ENCODE measurements at regions not wholly inside any gene's neighbourhood (a gene's known extent, or its start where the extent isn't known, plus 50 kb on each side); places are given as distances from the start of the nearest gene placed in this dataset.

GRCh38 chr19:34120141-34120540 is 52.2 kb upstream of the LSM14A start:
- no peak for DNase-seq

DNA sequence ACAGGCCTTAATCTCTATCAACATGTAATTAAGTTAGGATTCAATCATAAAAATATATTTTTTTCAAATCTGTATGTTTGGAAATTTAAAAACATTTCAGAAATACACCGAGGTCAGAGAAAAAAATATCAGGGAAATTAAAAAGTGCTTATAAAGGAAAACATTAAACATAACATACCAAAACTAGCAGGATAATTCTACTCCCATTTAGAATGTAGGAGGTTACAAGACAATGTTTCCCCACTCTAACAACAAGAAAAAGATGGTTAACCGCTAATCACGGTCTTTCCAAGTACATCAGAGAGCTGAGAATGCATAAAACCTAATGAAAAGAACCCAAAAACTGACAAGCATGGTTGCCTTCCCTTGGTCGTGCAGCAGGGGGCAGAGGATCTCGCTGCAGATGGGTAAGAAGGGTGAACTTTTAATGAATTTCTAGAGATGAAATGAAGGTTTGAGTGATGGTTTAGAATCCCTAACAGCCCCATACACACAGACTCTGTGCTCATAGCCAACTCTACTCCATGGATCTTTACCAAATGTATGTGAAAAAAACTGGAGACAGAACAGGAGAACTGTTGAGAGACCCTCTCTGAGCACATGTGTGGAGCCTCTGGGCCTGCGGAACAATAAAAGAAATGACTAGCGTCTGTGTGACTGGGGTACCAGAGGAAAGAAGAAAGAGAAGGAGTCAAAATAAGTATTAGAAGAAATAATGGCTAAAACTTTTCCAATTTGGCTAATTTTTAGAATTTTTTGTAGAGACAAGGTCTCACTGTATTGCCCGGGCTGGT is 51.3 kb upstream of the LSM14A start:
- DNase-seq = peak; percentile 44
